Activated naive CD8-positive, alpha-beta T cell treated with anti-CD3 and anti-CD28 coated beads, Interleukin-2, amount 50 U/mL, for 24 hours (primary cell): ENCODE measurements at regions not wholly inside any gene's neighbourhood (a gene's known extent, or its start where the extent isn't known, plus 50 kb on each side); places are given as distances from the start of the nearest gene placed in this dataset.

Experiments used
- ATAC-seq: fragments of 150-1000 bp; cut with Tn5 transposase; one replicate; pipeline ENCODE4 v1.10.0; 2021
- DNase-seq: peaks from one replicate; pipeline ENCODE4 v3.0.0; 2021
- H3K27ac Mint-ChIP-seq: one replicate; pipeline ENCODE4 v1.8.0; 2021; ENCODE audit warnings: mild to moderate bottlenecking, mixed read lengths
- H3K27me3 Mint-ChIP-seq: one replicate; pipeline ENCODE4 v1.8.0; 2021; ENCODE audit warnings: mixed read lengths
- H3K36me3 Mint-ChIP-seq: one replicate; pipeline ENCODE4 v1.8.0; 2021; ENCODE audit warnings: low read depth, mixed read lengths
- H3K4me1 Mint-ChIP-seq: one replicate; pipeline ENCODE4 v1.8.0; 2021; ENCODE audit warnings: mixed read lengths
- H3K4me3 Mint-ChIP-seq: one replicate; pipeline ENCODE4 v1.8.0; 2021; ENCODE audit warnings: mild to moderate bottlenecking, moderate library complexity, mixed read lengths
- H3K9me3 Mint-ChIP-seq: one replicate; pipeline ENCODE4 v1.8.0; 2021; ENCODE audit warnings: mixed read lengths

GRCh38 chr9:30713243-30713642, 1671.2 kb upstream of the ACO1 start:
- no peaks in the 10 kb centered on the region for H3K4me1 Mint-ChIP-seq
- no peak overlapping the region for H3K27ac Mint-ChIP-seq
- no peaks in the 10 kb centered on the region for H3K27me3 Mint-ChIP-seq
- no peak overlapping the region for H3K4me3 Mint-ChIP-seq
- ATAC-seq = no peak
- H3K36me3 Mint-ChIP-seq = no peaks in the 10 kb centered on the region
- no peak for DNase-seq
- no peaks in the 10 kb centered on the region for H3K9me3 Mint-ChIP-seq

GRCh38 chr9:30714389-30714788, 1670.1 kb upstream of the ACO1 start:
- H3K27me3 Mint-ChIP-seq = no peaks in the 10 kb centered on the region
- no peaks in the 10 kb centered on the region for H3K9me3 Mint-ChIP-seq
- H3K4me1 Mint-ChIP-seq = no peaks in the 10 kb centered on the region
- no peak for ATAC-seq
- H3K27ac Mint-ChIP-seq = no peak overlapping the region
- H3K36me3 Mint-ChIP-seq = no peaks in the 10 kb centered on the region
- no peak for DNase-seq
- no peak overlapping the region for H3K4me3 Mint-ChIP-seq

GRCh38 chr9:30718483-30718882, 1666.0 kb upstream of the ACO1 start:
- no peak for ATAC-seq
- DNase-seq = no peak
- H3K9me3 Mint-ChIP-seq = no peaks in the 10 kb centered on the region
- H3K36me3 Mint-ChIP-seq = no peaks in the 10 kb centered on the region
- H3K27ac Mint-ChIP-seq = no peak overlapping the region
- no peaks in the 10 kb centered on the region for H3K4me1 Mint-ChIP-seq
- H3K27me3 Mint-ChIP-seq = no peaks in the 10 kb centered on the region
- no peak overlapping the region for H3K4me3 Mint-ChIP-seq

GRCh38 chr9:30722065-30722464, 1662.4 kb upstream of the ACO1 start:
- Mint-ChIP-seq H3K36me3 (no peaks in the 10 kb centered on the region), H3K4me3 (no peak overlapping the region), H3K9me3 (no peaks in the 10 kb centered on the region), H3K27me3 (no peaks in the 10 kb centered on the region), H3K27ac (no peak overlapping the region), H3K4me1 (no peaks in the 10 kb centered on the region)
- ATAC-seq (no peak), DNase-seq (no peak)

- no peaks in the 10 kb centered on the region for H3K9me3 Mint-ChIP-seq
- no peaks in the 10 kb centered on the region for H3K27me3 Mint-ChIP-seq
- no peak overlapping the region for H3K27ac Mint-ChIP-seq
- H3K4me3 Mint-ChIP-seq = no peak overlapping the region
- DNase-seq (no peak), ATAC-seq (no peak)
- no peaks in the 10 kb centered on the region for H3K36me3 Mint-ChIP-seq
- H3K4me1 Mint-ChIP-seq = no peaks in the 10 kb centered on the region
Observed at GRCh38 chr9:30723656-30724055, 1660.8 kb upstream of the ACO1 start.

GRCh38 chr9:30732060-30732459, 1652.4 kb upstream of the ACO1 start:
- Mint-ChIP-seq H3K27ac (no peak overlapping the region), H3K27me3 (no peaks in the 10 kb centered on the region), H3K4me1 (no peaks in the 10 kb centered on the region), H3K4me3 (no peak overlapping the region), H3K36me3 (no peaks in the 10 kb centered on the region), H3K9me3 (no peaks in the 10 kb centered on the region)
- DNase-seq = no peak
- ATAC-seq = no peak

- Mint-ChIP-seq H3K27me3 (no peaks in the 10 kb centered on the region), H3K4me3 (no peak overlapping the region), H3K4me1 (no peaks in the 10 kb centered on the region), H3K27ac (no peak overlapping the region), H3K9me3 (no peaks in the 10 kb centered on the region), H3K36me3 (no peaks in the 10 kb centered on the region)
- no peak for DNase-seq
- no peak for ATAC-seq
Observed at GRCh38 chr9:30744871-30745270, 1639.6 kb upstream of the ACO1 start.

- no peak for DNase-seq
- ATAC-seq = no peak
- Mint-ChIP-seq H3K4me3 (no peak overlapping the region), H3K27ac (no peak overlapping the region), H3K27me3 (no peaks in the 10 kb centered on the region), H3K36me3 (no peaks in the 10 kb centered on the region), H3K9me3 (no peaks in the 10 kb centered on the region), H3K4me1 (no peaks in the 10 kb centered on the region)
Observed at GRCh38 chr9:30746589-30746988, 1637.9 kb upstream of the ACO1 start.

GRCh38 chr9:30757723-30758122, 1626.7 kb upstream of the ACO1 start:
- no peak for ATAC-seq
- no peaks in the 10 kb centered on the region for H3K27me3 Mint-ChIP-seq
- no peak overlapping the region for H3K4me3 Mint-ChIP-seq
- no peaks in the 10 kb centered on the region for H3K4me1 Mint-ChIP-seq
- no peak for DNase-seq
- no peaks in the 10 kb centered on the region for H3K9me3 Mint-ChIP-seq
- H3K36me3 Mint-ChIP-seq = no peaks in the 10 kb centered on the region
- H3K27ac Mint-ChIP-seq = no peak overlapping the region

GRCh38 chr9:30758726-30759446, 1625.6 kb upstream of the ACO1 start:
- Mint-ChIP-seq H3K27me3 (no peaks in the 10 kb centered on the region), H3K36me3 (no peaks in the 10 kb centered on the region), H3K9me3 (no peaks in the 10 kb centered on the region), H3K4me3 (no peak overlapping the region), H3K4me1 (no peaks in the 10 kb centered on the region), H3K27ac (no peak overlapping the region)
- ATAC-seq (no peak), DNase-seq (no peak)

- no peak overlapping the region for H3K4me3 Mint-ChIP-seq
- no peaks in the 10 kb centered on the region for H3K4me1 Mint-ChIP-seq
- no peaks in the 10 kb centered on the region for H3K9me3 Mint-ChIP-seq
- DNase-seq (no peak), ATAC-seq (no peak)
- no peaks in the 10 kb centered on the region for H3K36me3 Mint-ChIP-seq
- H3K27me3 Mint-ChIP-seq = no peaks in the 10 kb centered on the region
- H3K27ac Mint-ChIP-seq = no peak overlapping the region
Observed at GRCh38 chr9:30765318-30765717, 1619.1 kb upstream of the ACO1 start.

GRCh38 chr9:30771163-30771708, 1613.2 kb upstream of the ACO1 start:
- H3K27ac Mint-ChIP-seq = no peak overlapping the region

GRCh38 chr9:30771760-30772159, 1612.7 kb upstream of the ACO1 start:
- no peaks in the 10 kb centered on the region for H3K4me1 Mint-ChIP-seq

More at GRCh38 chr9:30771163-30771708, 1613.2 kb upstream of the ACO1 start:
- no peaks in the 10 kb centered on the region for H3K36me3 Mint-ChIP-seq
- H3K4me3 Mint-ChIP-seq = no peak overlapping the region
- no peaks in the 10 kb centered on the region for H3K4me1 Mint-ChIP-seq
- DNase-seq (no peak), ATAC-seq (no peak)
- H3K9me3 Mint-ChIP-seq = no peaks in the 10 kb centered on the region
- H3K27me3 Mint-ChIP-seq = no peaks in the 10 kb centered on the region

GRCh38 chr9:30773427-30773826, 1611.0 kb upstream of the ACO1 start:
- Mint-ChIP-seq H3K27ac (no peak overlapping the region), H3K36me3 (no peaks in the 10 kb centered on the region), H3K9me3 (no peaks in the 10 kb centered on the region), H3K4me3 (no peak overlapping the region), H3K27me3 (no peaks in the 10 kb centered on the region), H3K4me1 (no peaks in the 10 kb centered on the region)
- no peak for DNase-seq
- ATAC-seq = no peak

More at GRCh38 chr9:30771760-30772159, 1612.7 kb upstream of the ACO1 start:
- H3K4me3 Mint-ChIP-seq = no peak overlapping the region
- no peaks in the 10 kb centered on the region for H3K27me3 Mint-ChIP-seq
- no peaks in the 10 kb centered on the region for H3K36me3 Mint-ChIP-seq
- no peaks in the 10 kb centered on the region for H3K9me3 Mint-ChIP-seq
- no peak for DNase-seq
- H3K27ac Mint-ChIP-seq = no peak overlapping the region
- ATAC-seq = no peak

- Mint-ChIP-seq H3K27ac (no peak overlapping the region), H3K36me3 (no peaks in the 10 kb centered on the region), H3K4me3 (no peak overlapping the region), H3K4me1 (no peaks in the 10 kb centered on the region), H3K9me3 (no peaks in the 10 kb centered on the region), H3K27me3 (no peaks in the 10 kb centered on the region)
- ATAC-seq (no peak), DNase-seq (no peak)
Observed at GRCh38 chr9:30774326-30774725, 1610.1 kb upstream of the ACO1 start.

GRCh38 chr9:30775236-30775635, 1609.2 kb upstream of the ACO1 start:
- Mint-ChIP-seq H3K27ac (no peak overlapping the region), H3K9me3 (no peaks in the 10 kb centered on the region), H3K36me3 (no peaks in the 10 kb centered on the region), H3K4me3 (no peak overlapping the region), H3K27me3 (no peaks in the 10 kb centered on the region), H3K4me1 (no peaks in the 10 kb centered on the region)
- ATAC-seq (no peak), DNase-seq (no peak)
